Type B pancreatic cell (in vitro differentiated cells): ENCODE measurements at regions not wholly inside any gene's neighbourhood (a gene's known extent, or its start where the extent isn't known, plus 50 kb on each side); places are given as distances from the start of the nearest gene placed in this dataset.

Experiments used
- DNase-seq: peaks from one replicate; pipeline ENCODE4 v3.0.0; 2021; ENCODE audit warnings: mixed read lengths; ENCODE audit not compliant: unreplicated experiment; ENCODE audit errors: extremely low spot score
- H3K27ac Mint-ChIP-seq: 2 replicates; pipeline ENCODE4 v1.8.0; 2021; ENCODE audit warnings: mild to moderate bottlenecking, mixed read lengths
- H3K27me3 Mint-ChIP-seq: 2 replicates; pipeline ENCODE4 v1.8.0; 2021; ENCODE audit warnings: mixed read lengths
- H3K36me3 Mint-ChIP-seq: 2 replicates; pipeline ENCODE4 v1.8.0; 2021; ENCODE audit warnings: mixed read lengths
- H3K4me1 Mint-ChIP-seq: one replicate; pipeline ENCODE4 v1.8.0; 2021; ENCODE audit warnings: mixed read lengths; ENCODE audit not compliant: unreplicated experiment
- H3K4me3 Mint-ChIP-seq: 2 replicates; pipeline ENCODE4 v1.8.0; 2021; ENCODE audit warnings: mild to moderate bottlenecking, mixed read lengths
- H3K9me3 Mint-ChIP-seq: 2 replicates; pipeline ENCODE4 v1.8.0; 2021; ENCODE audit warnings: mixed read lengths
- CTCF ChIP-seq: fragments of 200-600 bp; sonication (generic); conservative IDR thresholded peaks from 2 replicates; pipeline ENCODE4 v1.5.0; 2021; ENCODE audit warnings: antibody characterized with exemption, mild to moderate bottlenecking

GRCh38 chr17:34723875-34724274 is 144.5 kb downstream of the TMEM132E start:
- TF ChIP-seq CTCF: no peak
- H3K4me3 Mint-ChIP-seq: no peak overlapping the region
- DNase-seq: no peak
- H3K27ac Mint-ChIP-seq: no peak overlapping the region
- peaks cover 53% of the 10 kb centered on the region for H3K27me3 Mint-ChIP-seq
- no peaks in the 10 kb centered on the region for H3K9me3 Mint-ChIP-seq
- no peaks in the 10 kb centered on the region for H3K36me3 Mint-ChIP-seq
- H3K4me1 Mint-ChIP-seq: no peaks in the 10 kb centered on the region

- H3K36me3 Mint-ChIP-seq: no peaks in the 10 kb centered on the region
- no peak for TF ChIP-seq CTCF
- peaks cover 39% of the 10 kb centered on the region for H3K27me3 Mint-ChIP-seq
- H3K4me1 Mint-ChIP-seq: no peaks in the 10 kb centered on the region
- DNase-seq: no peak
- no peaks in the 10 kb centered on the region for H3K9me3 Mint-ChIP-seq
- H3K27ac Mint-ChIP-seq: no peak overlapping the region
- H3K4me3 Mint-ChIP-seq: no peak overlapping the region
Measured at GRCh38 chr17:34721326-34721725, 141.9 kb downstream of the TMEM132E start.

- peaks cover 39% of the 10 kb centered on the region for H3K27me3 Mint-ChIP-seq
- DNase-seq: no peak
- no peaks in the 10 kb centered on the region for H3K9me3 Mint-ChIP-seq
- TF ChIP-seq CTCF: no peak
- no peak overlapping the region for H3K4me3 Mint-ChIP-seq
- no peaks in the 10 kb centered on the region for H3K4me1 Mint-ChIP-seq
- H3K27ac Mint-ChIP-seq: no peak overlapping the region
- no peaks in the 10 kb centered on the region for H3K36me3 Mint-ChIP-seq
Measured at GRCh38 chr17:34720760-34721159, 141.4 kb downstream of the TMEM132E start.

GRCh38 chr17:34719569-34719968 is 140.2 kb downstream of the TMEM132E start:
- Mint-ChIP-seq H3K9me3 (no peaks in the 10 kb centered on the region), H3K36me3 (no peaks in the 10 kb centered on the region), H3K4me1 (no peaks in the 10 kb centered on the region), H3K27ac (no peak overlapping the region), H3K4me3 (no peak overlapping the region), H3K27me3 (peaks cover 34% of the 10 kb centered on the region)
- no peak for TF ChIP-seq CTCF
- DNase-seq: no peak

- no peaks in the 10 kb centered on the region for H3K9me3 Mint-ChIP-seq
- peaks cover 27% of the 10 kb centered on the region for H3K27me3 Mint-ChIP-seq
- H3K4me1 Mint-ChIP-seq: no peaks in the 10 kb centered on the region
- no peak overlapping the region for H3K4me3 Mint-ChIP-seq
- TF ChIP-seq CTCF: no peak
- no peak overlapping the region for H3K27ac Mint-ChIP-seq
- no peak for DNase-seq
- H3K36me3 Mint-ChIP-seq: no peaks in the 10 kb centered on the region
Measured at GRCh38 chr17:34717092-34717491, 137.7 kb downstream of the TMEM132E start.

- no peaks in the 10 kb centered on the region for H3K4me1 Mint-ChIP-seq
- peaks cover 31% of the 10 kb centered on the region for H3K27me3 Mint-ChIP-seq
Measured at GRCh38 chr17:34716291-34716690, 136.9 kb downstream of the TMEM132E start.

More at GRCh38 chr17:34716291-34716690, 136.9 kb downstream of the TMEM132E start:
- H3K9me3 Mint-ChIP-seq: no peaks in the 10 kb centered on the region
- DNase-seq: no peak
- TF ChIP-seq CTCF: no peak
- H3K36me3 Mint-ChIP-seq: no peaks in the 10 kb centered on the region
- H3K27ac Mint-ChIP-seq: no peak overlapping the region
- no peak overlapping the region for H3K4me3 Mint-ChIP-seq
